Dedifferentiated amniotic fluid mesenchymal stem cell (primary cell): ENCODE measurements at regions not wholly inside any gene's neighbourhood (a gene's known extent, or its start where the extent isn't known, plus 50 kb on each side); places are given as distances from the start of the nearest gene placed in this dataset.
A peak's percentile ranks its signal among the peaks of the same experiment; 100 is the strongest.

Source experiments
- DNase-seq: peaks from one replicate; pipeline ENCODE4 v3.0.0-alpha.2; 2016; ENCODE audit errors: extremely low spot score

GRCh38 chr18:44409071-44409470, 271.6 kb upstream of the SETBP1 start:
- no peak for DNase-seq

DNA sequence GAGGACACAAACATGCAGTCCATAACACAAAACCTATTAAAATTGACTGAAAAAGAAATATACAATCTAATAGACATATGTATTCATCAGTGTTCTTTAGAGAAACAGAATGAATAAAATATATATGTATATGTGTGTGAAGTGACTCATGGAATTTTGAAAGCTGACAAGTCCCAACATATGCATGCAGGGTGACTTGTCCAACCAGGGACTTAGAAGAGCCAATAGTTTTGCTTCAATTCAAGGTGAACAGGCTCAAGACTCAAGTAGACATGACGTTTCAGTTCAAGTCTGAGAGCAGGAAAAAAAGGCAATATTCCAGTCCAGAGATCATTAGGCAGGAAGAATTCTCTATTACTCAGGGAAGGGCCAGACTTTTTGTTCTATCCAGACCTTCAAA, 271.2 kb upstream of the SETBP1 start:
- no peak for DNase-seq

GRCh38 chr18:44410740-44411139, 269.9 kb upstream of the SETBP1 start:
- no peak for DNase-seq

DNA sequence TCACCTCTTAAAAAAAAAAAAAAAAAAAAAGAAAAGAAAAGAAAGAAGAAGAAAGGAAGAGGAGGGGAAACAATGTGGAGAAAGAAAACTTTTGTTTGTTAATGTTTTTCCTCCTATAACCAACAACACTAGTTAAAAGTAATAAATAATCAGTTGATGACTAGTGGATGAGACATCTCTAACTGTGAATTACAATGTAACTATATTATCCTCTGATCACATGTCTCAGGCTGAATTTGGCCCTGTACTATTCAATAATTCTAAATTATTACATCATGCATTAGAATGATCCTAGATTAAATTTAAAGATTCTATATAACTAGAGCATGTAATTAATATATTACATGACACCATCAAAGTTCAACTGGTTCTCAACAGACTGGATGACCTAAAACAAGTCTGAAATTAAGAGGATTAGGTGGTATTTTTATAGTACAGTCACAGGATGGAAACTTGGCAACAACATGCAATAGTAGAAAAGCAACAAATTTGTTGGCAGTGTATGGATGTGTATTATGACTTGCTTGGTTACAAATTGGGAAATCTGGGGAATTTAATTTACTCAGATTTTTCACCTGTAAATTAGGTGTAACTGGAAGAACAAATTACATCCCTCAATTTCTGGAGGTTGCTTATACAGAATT, 269.3 kb upstream of the SETBP1 start:
- DNase-seq = peak; percentile 43

GRCh38 chr18:44411976-44412375, 268.7 kb upstream of the SETBP1 start:
- no peak for DNase-seq

DNA sequence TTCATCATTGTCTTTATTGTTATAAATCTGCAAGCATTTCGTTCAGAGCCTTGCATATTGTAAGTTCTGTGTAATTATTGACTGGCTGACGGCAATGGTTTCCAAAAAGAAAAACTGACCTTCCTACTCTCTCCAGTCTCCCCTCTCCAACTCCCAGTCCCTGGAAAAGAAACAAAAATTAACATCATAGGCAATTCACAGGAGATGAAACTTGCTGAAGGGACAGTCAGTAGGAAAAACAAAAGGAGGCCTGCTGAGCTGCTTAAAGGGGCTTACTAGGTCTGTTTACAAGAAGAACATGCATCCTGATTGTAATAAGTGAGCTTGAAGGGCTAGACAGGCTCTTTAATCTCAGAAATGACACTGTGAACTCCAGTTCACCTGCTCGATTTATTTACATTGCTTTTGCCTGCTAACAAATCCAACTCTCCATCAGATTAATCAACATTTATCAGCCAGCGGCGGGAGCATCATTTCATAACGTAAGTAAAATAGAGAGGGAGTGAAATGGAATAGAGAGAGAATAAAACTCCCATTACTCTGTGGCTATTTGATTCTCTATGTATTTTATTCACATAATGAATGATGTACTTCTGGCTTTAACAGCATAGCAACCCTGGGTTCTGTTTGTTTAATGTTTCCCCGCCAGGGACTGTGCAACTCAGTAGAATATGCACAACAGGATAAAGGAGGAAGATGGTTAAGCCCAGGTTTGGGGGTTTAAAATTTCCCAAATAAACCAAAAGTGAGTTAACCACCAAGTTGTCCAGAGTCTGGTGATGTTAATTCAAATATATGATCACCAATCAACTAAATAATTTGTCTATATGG, 256.7 kb upstream of the SETBP1 start:
- DNase-seq = no peak

GRCh38 chr18:44424645-44425035, 256.0 kb upstream of the SETBP1 start:
- no peak for DNase-seq

GRCh38 chr18:44425161-44425560, 255.5 kb upstream of the SETBP1 start:
- DNase-seq = no peak

DNA sequence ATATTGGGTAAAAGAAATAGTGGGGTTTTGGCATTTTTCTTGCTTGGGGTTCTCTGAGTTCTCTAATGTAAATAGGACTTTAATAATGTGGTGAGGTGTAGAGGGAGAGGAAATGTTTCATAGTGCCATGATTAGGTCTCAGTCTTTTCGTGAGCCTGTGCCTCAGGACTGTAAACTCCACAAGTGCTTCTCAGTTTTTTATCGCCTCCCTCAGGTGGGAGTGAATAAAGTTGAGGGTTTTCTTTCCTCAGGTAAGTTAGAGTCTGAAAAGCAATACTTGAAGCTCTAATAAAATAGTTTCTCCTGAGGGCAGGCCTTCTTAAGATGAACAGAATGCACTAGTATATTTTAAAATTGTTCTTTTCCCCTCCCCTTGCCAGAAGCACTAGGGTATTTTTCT, 243.1 kb upstream of the SETBP1 start:
- no peak for DNase-seq

- no peak for DNase-seq
Observed at GRCh38 chr18:44450226-44450625, 230.5 kb upstream of the SETBP1 start.

DNA sequence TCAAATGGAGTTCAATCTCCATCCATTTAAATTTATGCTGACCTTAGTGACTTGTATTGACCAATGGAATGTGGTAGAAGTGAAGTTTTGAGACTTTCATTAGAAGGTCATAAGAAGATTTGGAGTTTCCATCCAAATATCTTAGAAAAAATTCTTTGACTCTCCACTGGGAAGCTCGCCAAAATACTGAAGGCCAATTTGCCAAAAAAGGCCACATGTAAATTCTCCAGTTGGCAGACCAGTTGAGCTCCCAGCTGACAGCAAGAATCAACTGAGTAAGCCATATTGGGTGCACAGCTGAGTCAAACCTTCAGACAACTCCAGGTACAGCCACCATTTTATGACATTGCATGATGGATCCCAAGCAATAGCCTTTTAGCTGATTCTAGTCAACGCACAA, 228.3 kb upstream of the SETBP1 start:
- peak; percentile 26 for DNase-seq

DNA sequence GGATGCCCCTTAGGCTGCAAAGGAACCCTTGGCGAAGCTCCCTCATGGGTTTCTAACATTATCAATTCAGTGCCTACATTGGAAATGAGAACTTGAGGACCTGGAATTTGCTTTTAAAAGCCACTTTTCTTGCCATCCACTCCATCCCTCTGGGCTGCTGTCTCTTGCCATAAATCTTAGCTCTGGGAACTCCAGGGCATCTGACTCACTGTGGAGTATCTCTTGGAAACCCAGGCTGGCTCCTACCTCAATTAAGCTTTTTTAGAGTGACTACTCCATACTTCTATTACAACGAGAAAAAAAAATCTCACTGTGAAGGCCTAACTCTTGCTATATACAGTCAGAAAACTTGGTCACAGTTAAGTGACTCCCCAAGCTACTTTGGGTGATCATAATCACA, 227.2 kb upstream of the SETBP1 start:
- DNase-seq = no peak

GRCh38 chr18:44458777-44459176, 221.9 kb upstream of the SETBP1 start:
- DNase-seq = peak; percentile 50

DNA sequence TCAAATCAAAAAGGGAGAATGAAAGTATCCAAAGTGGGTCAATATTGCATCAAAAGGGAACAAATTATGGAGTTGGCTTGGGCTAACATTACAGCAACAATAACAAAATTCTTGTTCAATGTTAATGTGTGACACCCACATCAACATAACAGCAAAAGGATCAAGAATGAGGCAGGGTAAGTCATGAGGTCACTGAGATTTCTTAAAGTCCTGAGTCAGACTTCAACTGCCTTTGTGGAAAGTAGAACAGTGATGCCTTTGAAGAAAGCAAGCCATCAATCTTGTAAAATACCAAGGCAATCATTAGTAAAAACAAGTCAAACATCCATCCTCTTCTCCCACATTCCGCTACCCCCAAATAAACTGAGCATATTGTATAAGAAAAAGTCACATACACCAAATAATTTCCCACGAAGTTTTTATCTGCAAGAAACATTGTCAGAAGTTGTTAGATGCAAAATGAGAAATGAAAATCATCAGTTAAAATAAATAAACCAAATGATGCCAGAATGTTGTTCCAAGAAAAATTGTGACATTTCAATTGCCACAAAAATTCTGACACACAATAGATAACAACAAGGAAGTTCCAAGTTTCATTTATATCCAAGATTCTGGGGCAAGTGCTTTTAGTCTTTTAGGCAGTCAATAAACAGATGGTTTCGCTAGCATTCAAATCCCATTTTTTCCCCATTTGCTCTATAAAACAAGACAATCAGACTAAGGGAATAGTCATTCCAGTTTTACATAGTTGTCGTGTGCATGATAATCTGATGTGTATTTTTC, 216.1 kb upstream of the SETBP1 start:
- no peak for DNase-seq

DNA sequence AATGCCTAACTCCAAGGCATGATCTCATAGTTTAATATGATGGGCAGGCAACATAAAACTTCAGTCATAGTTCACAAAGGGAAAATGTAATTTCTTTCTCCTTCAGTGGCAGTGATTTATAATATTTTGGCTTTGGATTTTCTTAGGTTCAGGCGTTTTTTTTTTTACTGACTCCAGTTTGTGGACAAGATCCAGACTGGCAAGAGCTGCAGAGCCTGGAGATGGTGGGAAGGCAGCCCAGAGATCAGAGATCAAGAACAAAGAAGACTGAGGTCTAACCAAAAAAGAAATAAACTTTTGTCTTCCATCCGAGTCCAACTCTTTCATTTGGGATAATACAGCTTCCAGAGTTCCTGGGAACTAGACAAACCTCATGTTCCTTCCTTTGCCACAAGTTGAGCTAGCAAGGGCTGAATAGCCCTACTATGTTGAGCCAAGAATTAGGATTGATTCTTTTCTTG, 215.3 kb upstream of the SETBP1 start:
- DNase-seq = no peak

GRCh38 chr18:44466997-44467396, 213.7 kb upstream of the SETBP1 start:
- DNase-seq = no peak

GRCh38 chr18:44467718-44468117, 213.0 kb upstream of the SETBP1 start:
- DNase-seq = no peak

- DNase-seq = no peak
Observed at GRCh38 chr18:44473394-44474066, 207.2 kb upstream of the SETBP1 start.

DNA sequence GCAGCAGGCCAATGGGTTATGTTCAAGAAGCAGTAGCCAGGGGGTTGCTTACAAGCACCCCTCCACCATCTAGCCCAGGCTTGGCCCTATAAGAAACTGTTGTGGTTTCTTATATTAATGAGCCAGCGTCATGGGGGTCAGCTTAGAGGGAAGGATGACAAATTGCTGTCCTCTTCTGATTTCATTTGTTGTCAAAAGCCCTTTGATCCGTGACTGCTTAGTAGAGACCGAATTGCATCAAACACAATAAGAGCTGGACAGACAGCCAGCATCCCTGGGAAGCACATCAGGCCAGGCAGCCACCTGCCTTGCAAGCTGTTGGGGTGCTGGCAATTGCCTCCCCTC, 206.6 kb upstream of the SETBP1 start:
- no peak for DNase-seq

GRCh38 chr18:44474591-44474990, 206.1 kb upstream of the SETBP1 start:
- DNase-seq = no peak

GRCh38 chr18:44482761-44483160, 197.9 kb upstream of the SETBP1 start:
- no peak for DNase-seq

DNA sequence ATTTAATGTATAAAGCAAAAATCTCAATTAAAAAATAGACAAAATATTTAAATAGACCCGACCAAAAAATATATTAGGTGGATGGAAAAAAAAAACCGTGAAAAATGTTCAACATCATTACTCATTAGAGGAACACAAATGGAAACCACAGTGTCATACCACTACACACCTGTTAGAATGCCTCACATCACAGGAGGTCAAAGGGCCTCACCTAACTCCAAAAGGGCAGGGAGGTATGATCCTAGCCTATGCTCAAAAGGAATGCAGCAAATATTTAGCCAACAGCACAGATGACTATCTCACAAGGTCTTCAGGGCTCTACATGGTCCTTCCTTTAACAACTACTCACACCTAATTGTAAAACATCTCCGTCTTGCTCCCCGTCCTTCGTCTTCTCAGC, 185.5 kb upstream of the SETBP1 start:
- DNase-seq = no peak
